Fibroblast of lung (primary cell): ENCODE measurements at regions not wholly inside any gene's neighbourhood (a gene's known extent, or its start where the extent isn't known, plus 50 kb on each side); places are given as distances from the start of the nearest gene placed in this dataset.

Experiments
- DNase-seq, 2 donors: peaks; one replicate each; pipeline versions ENCODE4 v3.0.0 to v3.0.0-alpha.2; 2010; ENCODE audit warnings: low read depth in 2 of 2
- H2AFZ ChIP-seq: 2 replicates; pipeline ENCODE4 v1.5.1; 2012; ENCODE audit warnings: low read length, control low read depth, inconsistent platforms
- H3K27ac ChIP-seq: 2 replicates; pipeline ENCODE4 v1.5.1; 2011; ENCODE audit warnings: low read length, control low read depth; ENCODE audit not compliant: insufficient read depth
- H3K27me3 ChIP-seq: 2 replicates; pipeline ENCODE4 v1.5.1; 2011; ENCODE audit warnings: mild to moderate bottlenecking, low read length; ENCODE audit not compliant: control insufficient read depth, insufficient read depth
- H3K36me3 ChIP-seq: 2 replicates; pipeline ENCODE4 v1.5.1; 2011; ENCODE audit warnings: low read length; ENCODE audit not compliant: control insufficient read depth, insufficient read depth
- H3K4me1 ChIP-seq: 2 replicates; pipeline ENCODE4 v1.5.1; 2011; ENCODE audit warnings: low read length; ENCODE audit not compliant: control insufficient read depth, insufficient read depth; ENCODE audit errors: extremely low read depth
- H3K4me2 ChIP-seq: 2 replicates; pipeline ENCODE4 v1.5.1; 2011; ENCODE audit warnings: low read length, control low read depth; ENCODE audit not compliant: insufficient read depth; ENCODE audit errors: extremely low read depth
- H3K4me3 ChIP-seq, 4 experiments: fragments of 200-600 bp in 1 of 4; sonication (generic) in 1 of 4; replicated peaks in 1 of 4; 2 replicates each; pipeline ENCODE4 v1.5.1; 2011 to 2016; ENCODE audit warnings: low read length in 4 of 4, low read depth in 3 of 4, mild to moderate bottlenecking in 3 of 4, control low read depth in 2 of 4, inconsistent platforms in 1 of 4, mixed read lengths in 1 of 4; ENCODE audit not compliant: insufficient read depth in 1 of 4; ENCODE audit errors: control extremely low read depth in 1 of 4
- H3K79me2 ChIP-seq: 2 replicates; pipeline ENCODE4 v1.5.1; 2012; ENCODE audit warnings: mild to moderate bottlenecking, low read length, inconsistent platforms; ENCODE audit not compliant: control insufficient read depth, insufficient read depth
- H3K9ac ChIP-seq: 2 replicates; pipeline ENCODE4 v1.5.1; 2011; ENCODE audit warnings: mild to moderate bottlenecking, low read length, control low read depth; ENCODE audit not compliant: insufficient read depth
- H3K9me3 ChIP-seq: 2 replicates; pipeline ENCODE4 v1.5.1; 2012; ENCODE audit warnings: low read depth, low read length; ENCODE audit not compliant: control insufficient read depth, insufficient read depth
- H4K20me1 ChIP-seq: 2 replicates; pipeline ENCODE4 v1.5.1; 2011; ENCODE audit warnings: low read length; ENCODE audit not compliant: control insufficient read depth, insufficient read depth; ENCODE audit errors: extremely low read depth
- CTCF ChIP-seq, 2 donors: IDR thresholded peaks in 1 of 2; conservative IDR thresholded peaks in 1 of 2; 1 replicate in 1 of 2; 2 replicates in 1 of 2; pipeline ENCODE4 v1.5.1; 2011 to 2012; ENCODE audit warnings: low read length in 2 of 2, control low read depth in 1 of 2, inconsistent platforms in 1 of 2, low read depth in 1 of 2, mild to moderate bottlenecking in 1 of 2
- EZH2 ChIP-seq: IDR thresholded peaks from 2 replicates; pipeline ENCODE4 v1.5.1; 2012; ENCODE audit warnings: low read length, control low read depth, mild to moderate bottlenecking; ENCODE audit errors: missing control alignments

GRCh38 chr1:109846846-109847245 is 63.8 kb upstream of the CSF1 start:
- Histone ChIP-seq H3K4me3 (no peak overlapping the region), H3K9ac (no peak overlapping the region)

GRCh38 chr1:109846162-109846561 is 64.5 kb upstream of the CSF1 start:
- Histone ChIP-seq H3K9ac (no peak overlapping the region), H3K79me2 (no peaks in the 10 kb centered on the region), H3K4me2 (no peak overlapping the region), H3K4me3 (no peak overlapping the region), H3K4me1 (no peaks in the 10 kb centered on the region), H3K27me3 (no peaks in the 10 kb centered on the region), H3K36me3 (no peaks in the 10 kb centered on the region), H3K9me3 (no peaks in the 10 kb centered on the region), H3K27ac (no peak overlapping the region), H4K20me1 (no peaks in the 10 kb centered on the region), H2AFZ (no peak overlapping the region)
- no peak for TF ChIP-seq EZH2
- TF ChIP-seq CTCF (conservative IDR thresholded peaks at IDR 0.05 in 1 of 2, IDR thresholded peaks at IDR 0.05 in 1 of 2; ENCODE audit: low read depth in 1 of 2, low read length in 2 of 2): no peak
- no peak for DNase-seq

More at GRCh38 chr1:109846846-109847245, 63.8 kb upstream of the CSF1 start:
- Histone ChIP-seq H2AFZ (no peak overlapping the region), H3K4me1 (no peaks in the 10 kb centered on the region), H3K36me3 (no peaks in the 10 kb centered on the region), H4K20me1 (no peaks in the 10 kb centered on the region), H3K79me2 (no peaks in the 10 kb centered on the region), H3K27me3 (no peaks in the 10 kb centered on the region), H3K9me3 (no peaks in the 10 kb centered on the region), H3K27ac (no peak overlapping the region), H3K4me2 (no peak overlapping the region)
- DNase-seq: no peak
- TF ChIP-seq EZH2 (no peak), CTCF (conservative IDR thresholded peaks at IDR 0.05 in 1 of 2, IDR thresholded peaks at IDR 0.05 in 1 of 2; ENCODE audit: low read depth in 1 of 2, low read length in 2 of 2) (no peak)

GRCh38 chr1:109845658-109846057 is 65.0 kb upstream of the CSF1 start:
- no peak overlapping the region for H3K4me3 ChIP-seq
- H3K36me3 ChIP-seq: no peaks in the 10 kb centered on the region
- no peak overlapping the region for H3K4me2 ChIP-seq
- no peak overlapping the region for H3K27ac ChIP-seq
- H4K20me1 ChIP-seq: no peaks in the 10 kb centered on the region
- H2AFZ ChIP-seq: no peak overlapping the region
- no peak for DNase-seq
- no peak for TF ChIP-seq EZH2
- H3K9ac ChIP-seq: no peak overlapping the region
- no peaks in the 10 kb centered on the region for H3K27me3 ChIP-seq
- no peaks in the 10 kb centered on the region for H3K79me2 ChIP-seq
- no peaks in the 10 kb centered on the region for H3K9me3 ChIP-seq
- H3K4me1 ChIP-seq: no peaks in the 10 kb centered on the region

GRCh38 chr1:109844609-109845008 is 66.0 kb upstream of the CSF1 start:
- TF ChIP-seq EZH2 (no peak), CTCF (conservative IDR thresholded peaks at IDR 0.05 in 1 of 2, IDR thresholded peaks at IDR 0.05 in 1 of 2; ENCODE audit: low read depth in 1 of 2, low read length in 2 of 2) (no peak)
- Histone ChIP-seq H3K36me3 (no peaks in the 10 kb centered on the region), H2AFZ (no peak overlapping the region), H3K27me3 (no peaks in the 10 kb centered on the region), H3K9ac (no peak overlapping the region), H3K4me1 (no peaks in the 10 kb centered on the region), H4K20me1 (no peaks in the 10 kb centered on the region), H3K27ac (no peak overlapping the region), H3K9me3 (no peaks in the 10 kb centered on the region), H3K4me3 (no peak overlapping the region), H3K4me2 (no peak overlapping the region), H3K79me2 (no peaks in the 10 kb centered on the region)
- no peak for DNase-seq
